A549 (cell line): ENCODE measurements at regions not wholly inside any gene's neighbourhood (a gene's known extent, or its start where the extent isn't known, plus 50 kb on each side); places are given as distances from the start of the nearest gene placed in this dataset.

ENCODE experiments used
- ATAC-seq, 2 experiments: fragments of 200-7000 bp in 1 of 2; fragments of >200 bp in 1 of 2; cut with Nextera tagmentation in 1 of 2; cut with Tn5 transposase in 1 of 2; 3 replicates each; pipeline versions ENCODE4 v1.8.0 to v1.9.1; 2018 to 2020; ENCODE audit warnings: mild to moderate bottlenecking in 1 of 2, moderate library complexity in 1 of 2
- CTCF ChIA-PET: fragments of 300-600 bp; sonication (Branson Sonifier 250); formaldehyde crosslinking; extraction: SDS; loops from one replicate; lab custom pipeline; 2021; ENCODE audit warnings: antibody characterized with exemption, inconsistent platforms; lab: Yijun Ruan, JAX
- POLR2A ChIA-PET: fragments of 350-600 bp; formaldehyde crosslinking; extraction: SDS; loops from one replicate; lab custom pipeline; 2021; ENCODE audit warnings: antibody characterized with exemption, inconsistent platforms; lab: Yijun Ruan, JAX
- DNase-seq, 2 experiments: peaks; one replicate each; pipeline versions ENCODE4 v3.0.0 to v3.0.0-alpha.2; 2011 to 2016; ENCODE audit warnings: low read depth in 1 of 2, low spot score in 1 of 2
- FAIRE-seq: peaks from 2 replicates; lab custom pipeline; 2011; peaks lifted over from hg19 to GRCh38; lab: Jason Lieb, UNC
- H3K27ac ChIP-seq, 2 experiments: fragments of >200 bp; sonication (Bioruptor Twin); formaldehyde crosslinking; 3 replicates each; pipeline ENCODE4 v1.5.1; 2016 to 2017
- H3K4me1 ChIP-seq: fragments of >200 bp; sonication (Bioruptor Twin); formaldehyde crosslinking; 3 replicates; pipeline ENCODE4 v1.6.1; 2016
- H3K4me2 ChIP-seq: fragments of >200 bp; sonication (Bioruptor Twin); formaldehyde crosslinking; 3 replicates; pipeline ENCODE4 v1.6.1; 2016
- H3K4me3 ChIP-seq: fragments of >200 bp; sonication (Bioruptor Twin); formaldehyde crosslinking; 3 replicates; pipeline ENCODE4 v1.5.1; 2016
- H3K9me3 ChIP-seq: fragments of >200 bp; sonication (Bioruptor Twin); formaldehyde crosslinking; 3 replicates; pipeline ENCODE4 v1.6.1; 2016
- CEBPB ChIP-seq, 2 experiments: fragments of >200 bp in 1 of 2; sonication (Bioruptor Twin) in 1 of 2; formaldehyde crosslinking in 1 of 2; IDR thresholded peaks; 2 replicates each; pipeline ENCODE4 v1.6.1; 2012 to 2016
- ESRRA ChIP-seq: fragments of 150-350 bp; IDR thresholded peaks from 2 replicates; pipeline ENCODE4 v1.6.1; 2014; ENCODE audit warnings: mild to moderate bottlenecking, low read length, borderline replicate concordance
- FOSL2 ChIP-seq, 2 experiments: fragments of 450-650 bp in 1 of 2; fragments of >200 bp in 1 of 2; sonication (Bioruptor Twin) in 1 of 2; formaldehyde crosslinking; IDR thresholded peaks; 2 replicates each; pipeline versions ENCODE4 v1.5.0 to v1.6.1; 2016 to 2020; ENCODE audit warnings: mild to moderate bottlenecking in 1 of 2, moderate library complexity in 1 of 2
- FOXS1 ChIP-seq: fragments of 250-450 bp; sonication (Bioruptor Pico); IDR thresholded peaks from 2 replicates; pipeline ENCODE4 v1.5.0; 2020; ENCODE audit warnings: mild to moderate bottlenecking, moderate library complexity
- MAFK ChIP-seq: fragments of 450-650 bp; IDR thresholded peaks from 2 replicates; pipeline ENCODE4 v1.6.1; 2014; ENCODE audit not compliant: partially characterized antibody
- MYC ChIP-seq: IDR thresholded peaks from 2 replicates; pipeline ENCODE4 v1.6.1; 2012; ENCODE audit warnings: mild to moderate bottlenecking, inconsistent platforms, low read length, improper control_type of control experiment, borderline replicate concordance
- RAD21 ChIP-seq, 2 experiments: fragments of >200 bp in 1 of 2; sonication (Bioruptor Twin) in 1 of 2; formaldehyde crosslinking in 1 of 2; IDR thresholded peaks in 1 of 2; conservative IDR thresholded peaks in 1 of 2; 2 replicates in 1 of 2; 3 replicates in 1 of 2; pipeline ENCODE4 v1.6.1; 2012 to 2018; ENCODE audit warnings: inconsistent platforms in 1 of 2
- RCOR1 ChIP-seq: fragments of 150-350 bp; IDR thresholded peaks from 2 replicates; pipeline ENCODE4 v1.6.1; 2014; ENCODE audit warnings: antibody characterized with exemption, low read length, low read depth
- RNF2 ChIP-seq: fragments of 200-600 bp; sonication (generic); IDR thresholded peaks from 2 replicates; pipeline ENCODE4 v1.6.1; 2016; ENCODE audit warnings: low read depth, mild to moderate bottlenecking, antibody characterized with exemption, moderate library complexity, borderline replicate concordance
- SMC3 ChIP-seq: fragments of >200 bp; sonication (Bioruptor Twin); formaldehyde crosslinking; IDR thresholded peaks from 3 replicates; pipeline ENCODE4 v1.6.1; 2018; ENCODE audit warnings: inconsistent platforms
- WGBS: methylation state at CpG from one replicate; pipeline ENCODE4 v1.1.6; 2017; ENCODE audit errors: missing lambda C conversion rate; 5-methylcytosine and 5-hydroxymethylcytosine counted together
- TF ChIP-seq, protein P1 (sequence below): fragments of 150-350 bp; IDR thresholded peaks from 2 replicates; pipeline ENCODE4 v1.6.1; 2014; ENCODE audit warnings: low read depth, mild to moderate bottlenecking, low read length
- TF ChIP-seq, protein P2 (sequence below): fragments of >200 bp; sonication (Bioruptor Twin); formaldehyde crosslinking; IDR thresholded peaks from 2 replicates; pipeline ENCODE4 v1.6.1; 2016
- TF ChIP-seq, protein P3 (sequence below): fragments of 200-600 bp; sonication (generic); IDR thresholded peaks from 2 replicates; pipeline ENCODE4 v1.6.1; 2016; ENCODE audit warnings: antibody characterized with exemption, mild to moderate bottlenecking, moderate library complexity
- TF ChIP-seq, protein P4 (sequence below): fragments of 250-450 bp; sonication (Bioruptor Pico); IDR thresholded peaks from 2 replicates; pipeline ENCODE4 v1.5.0; 2021; ENCODE audit warnings: mild to moderate bottlenecking, moderate library complexity, borderline replicate concordance
- TF ChIP-seq, protein P5 (sequence below): fragments of >200 bp; sonication (Bioruptor Twin); formaldehyde crosslinking; IDR thresholded peaks from 3 replicates; pipeline ENCODE4 v1.6.1; 2016
- TF ChIP-seq, protein P6 (sequence below): fragments of 450-650 bp; IDR thresholded peaks from 2 replicates; pipeline ENCODE4 v1.6.1; 2014; ENCODE audit warnings: antibody characterized with exemption
- TF ChIP-seq, protein P7 (sequence below): IDR thresholded peaks from 2 replicates; pipeline ENCODE4 v1.6.1; 2012
- TF ChIP-seq, protein P8 (sequence below): fragments of 250-450 bp; sonication (Bioruptor Pico); IDR thresholded peaks from 2 replicates; pipeline ENCODE4 v1.5.0; 2020; ENCODE audit warnings: low read depth, mild to moderate bottlenecking, moderate library complexity

DNA sequence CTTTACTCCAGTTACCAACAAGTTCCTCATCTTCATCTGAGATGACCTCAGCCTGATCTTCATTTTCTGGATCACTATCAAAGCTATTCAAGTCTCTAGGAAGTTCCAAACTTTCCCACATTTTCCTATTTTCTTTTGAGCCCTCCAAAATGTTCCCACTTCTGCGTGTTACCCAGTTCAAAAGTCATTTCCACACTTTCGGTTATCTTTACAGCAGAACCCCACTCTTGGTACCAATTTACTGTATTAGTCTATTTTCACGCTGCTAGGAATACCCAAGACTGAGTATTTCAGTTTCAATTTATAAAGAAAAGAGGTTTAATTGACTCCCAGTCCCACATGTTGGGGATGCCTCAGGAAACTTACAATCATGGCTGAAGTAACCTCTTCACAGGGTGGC lies 274.3 kb downstream of the FGF9 start (continued):
- TF ChIP-seq, protein P1, sequence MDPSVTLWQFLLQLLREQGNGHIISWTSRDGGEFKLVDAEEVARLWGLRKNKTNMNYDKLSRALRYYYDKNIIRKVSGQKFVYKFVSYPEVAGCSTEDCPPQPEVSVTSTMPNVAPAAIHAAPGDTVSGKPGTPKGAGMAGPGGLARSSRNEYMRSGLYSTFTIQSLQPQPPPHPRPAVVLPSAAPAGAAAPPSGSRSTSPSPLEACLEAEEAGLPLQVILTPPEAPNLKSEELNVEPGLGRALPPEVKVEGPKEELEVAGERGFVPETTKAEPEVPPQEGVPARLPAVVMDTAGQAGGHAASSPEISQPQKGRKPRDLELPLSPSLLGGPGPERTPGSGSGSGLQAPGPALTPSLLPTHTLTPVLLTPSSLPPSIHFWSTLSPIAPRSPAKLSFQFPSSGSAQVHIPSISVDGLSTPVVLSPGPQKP: no peak

DNA sequence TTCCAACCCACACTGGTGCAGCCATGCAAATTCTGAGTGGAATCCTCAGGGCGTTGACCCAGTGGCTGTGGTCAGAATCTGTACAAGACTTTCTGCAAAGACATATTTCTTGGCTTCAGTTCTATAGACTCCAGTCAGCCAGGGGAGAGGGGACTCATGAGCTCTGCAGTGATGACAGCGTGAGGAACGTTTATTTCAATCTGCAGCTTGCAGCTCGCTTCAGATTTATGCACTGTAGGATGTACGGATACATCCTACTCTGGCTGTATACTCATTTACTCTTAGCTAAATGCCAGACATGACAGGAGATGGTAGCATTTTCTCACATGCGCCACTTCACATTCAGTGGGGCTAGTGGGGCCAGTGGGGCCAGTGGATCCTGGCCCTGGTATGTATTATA lies 276.1 kb downstream of the FGF9 start:
- CTCF ChIA-PET: no interaction called here
- Histone ChIP-seq H3K4me2 (no peak overlapping the region), H3K9me3 (no peaks in the 10 kb centered on the region; the same call in 2 of the 3 replicates), H3K4me3 (no peak overlapping the region), H3K27ac (no peak overlapping the region), H3K4me1 (no peaks in the 10 kb centered on the region)
- ATAC-seq (no peak), FAIRE-seq (no peak), DNase-seq (no peak)
- POLR2A ChIA-PET: no interaction called here
- TF ChIP-seq MYC: no peak
- no peak for TF ChIP-seq RAD21 (conservative IDR thresholded peaks at IDR 0.05 in 1 of 2, IDR thresholded peaks at IDR 0.05 in 1 of 2)
- TF ChIP-seq, protein P1: no peak
- no peak for TF ChIP-seq ESRRA
- TF ChIP-seq, protein P2, sequence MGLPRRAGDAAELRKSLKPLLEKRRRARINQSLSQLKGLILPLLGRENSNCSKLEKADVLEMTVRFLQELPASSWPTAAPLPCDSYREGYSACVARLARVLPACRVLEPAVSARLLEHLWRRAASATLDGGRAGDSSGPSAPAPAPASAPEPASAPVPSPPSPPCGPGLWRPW: no peak
- TF ChIP-seq, protein P3, sequence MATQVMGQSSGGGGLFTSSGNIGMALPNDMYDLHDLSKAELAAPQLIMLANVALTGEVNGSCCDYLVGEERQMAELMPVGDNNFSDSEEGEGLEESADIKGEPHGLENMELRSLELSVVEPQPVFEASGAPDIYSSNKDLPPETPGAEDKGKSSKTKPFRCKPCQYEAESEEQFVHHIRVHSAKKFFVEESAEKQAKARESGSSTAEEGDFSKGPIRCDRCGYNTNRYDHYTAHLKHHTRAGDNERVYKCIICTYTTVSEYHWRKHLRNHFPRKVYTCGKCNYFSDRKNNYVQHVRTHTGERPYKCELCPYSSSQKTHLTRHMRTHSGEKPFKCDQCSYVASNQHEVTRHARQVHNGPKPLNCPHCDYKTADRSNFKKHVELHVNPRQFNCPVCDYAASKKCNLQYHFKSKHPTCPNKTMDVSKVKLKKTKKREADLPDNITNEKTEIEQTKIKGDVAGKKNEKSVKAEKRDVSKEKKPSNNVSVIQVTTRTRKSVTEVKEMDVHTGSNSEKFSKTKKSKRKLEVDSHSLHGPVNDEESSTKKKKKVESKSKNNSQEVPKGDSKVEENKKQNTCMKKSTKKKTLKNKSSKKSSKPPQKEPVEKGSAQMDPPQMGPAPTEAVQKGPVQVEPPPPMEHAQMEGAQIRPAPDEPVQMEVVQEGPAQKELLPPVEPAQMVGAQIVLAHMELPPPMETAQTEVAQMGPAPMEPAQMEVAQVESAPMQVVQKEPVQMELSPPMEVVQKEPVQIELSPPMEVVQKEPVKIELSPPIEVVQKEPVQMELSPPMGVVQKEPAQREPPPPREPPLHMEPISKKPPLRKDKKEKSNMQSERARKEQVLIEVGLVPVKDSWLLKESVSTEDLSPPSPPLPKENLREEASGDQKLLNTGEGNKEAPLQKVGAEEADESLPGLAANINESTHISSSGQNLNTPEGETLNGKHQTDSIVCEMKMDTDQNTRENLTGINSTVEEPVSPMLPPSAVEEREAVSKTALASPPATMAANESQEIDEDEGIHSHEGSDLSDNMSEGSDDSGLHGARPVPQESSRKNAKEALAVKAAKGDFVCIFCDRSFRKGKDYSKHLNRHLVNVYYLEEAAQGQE: no peak
- no peak for TF ChIP-seq FOSL2 (IDR thresholded peaks at IDR 0.05)
- no peak for TF ChIP-seq FOSL2 (CRISPR knock-in tag; IDR thresholded peaks at IDR 0.05)
- no peak for TF ChIP-seq RNF2
- no peak for TF ChIP-seq RCOR1
- TF ChIP-seq MAFK: no peak
- no peak for TF ChIP-seq SMC3
- no peak for TF ChIP-seq FOXS1 (CRISPR knock-in tag)
- TF ChIP-seq, protein P4, sequence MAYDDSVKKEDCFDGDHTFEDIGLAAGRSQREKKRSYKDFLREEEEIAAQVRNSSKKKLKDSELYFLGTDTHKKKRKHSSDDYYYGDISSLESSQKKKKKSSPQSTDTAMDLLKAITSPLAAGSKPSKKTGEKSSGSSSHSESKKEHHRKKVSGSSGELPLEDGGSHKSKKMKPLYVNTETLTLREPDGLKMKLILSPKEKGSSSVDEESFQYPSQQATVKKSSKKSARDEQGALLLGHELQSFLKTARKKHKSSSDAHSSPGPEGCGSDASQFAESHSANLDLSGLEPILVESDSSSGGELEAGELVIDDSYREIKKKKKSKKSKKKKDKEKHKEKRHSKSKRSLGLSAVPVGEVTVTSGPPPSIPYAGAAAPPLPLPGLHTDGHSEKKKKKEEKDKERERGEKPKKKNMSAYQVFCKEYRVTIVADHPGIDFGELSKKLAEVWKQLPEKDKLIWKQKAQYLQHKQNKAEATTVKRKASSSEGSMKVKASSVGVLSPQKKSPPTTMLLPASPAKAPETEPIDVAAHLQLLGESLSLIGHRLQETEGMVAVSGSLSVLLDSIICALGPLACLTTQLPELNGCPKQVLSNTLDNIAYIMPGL (CRISPR knock-in tag): no peak
- WGBS: 26% methylated on average over 5 of the region's 6 CpGs

DNA sequence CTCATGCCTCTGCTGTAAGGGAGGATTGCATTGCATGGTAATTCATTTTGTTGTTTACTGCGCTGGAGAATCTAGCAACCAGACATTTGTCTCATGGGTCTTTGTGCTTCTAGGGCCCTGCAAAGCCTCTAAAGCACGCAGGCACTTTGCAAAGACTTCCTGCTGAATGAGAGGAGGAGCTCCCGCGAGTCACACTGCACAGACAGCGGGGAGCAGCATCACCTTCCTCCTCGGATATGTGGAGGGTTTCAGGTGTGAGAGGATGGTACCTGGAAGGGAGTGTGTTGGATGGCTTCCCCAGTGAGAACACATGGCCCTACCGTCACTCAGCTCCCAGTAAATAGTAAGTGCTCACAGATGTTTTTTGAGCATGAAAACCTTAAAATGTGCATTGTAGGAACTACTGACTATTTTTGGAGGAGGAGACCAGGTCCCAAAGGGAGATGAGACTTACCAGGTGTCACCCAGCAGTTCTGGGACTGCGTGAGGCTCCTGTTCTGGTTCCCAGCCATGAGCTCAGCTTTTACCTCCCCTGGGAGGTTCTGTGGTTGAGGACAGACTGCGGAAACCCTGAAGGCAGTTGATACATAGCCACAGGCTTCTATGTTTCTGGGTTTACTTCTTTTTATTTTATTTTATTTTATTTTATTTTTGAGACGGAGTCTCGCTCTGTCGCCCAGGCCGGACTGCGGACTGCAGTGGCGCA lies 278.0 kb downstream of the FGF9 start:
- FAIRE-seq (no peak), DNase-seq (no peak), ATAC-seq (no peak)
- no peaks in the 10 kb centered on the region; the same call in 2 of the 3 replicates for H3K9me3 ChIP-seq
- no peak overlapping the region for H3K27ac ChIP-seq
- 26% methylated on average over 4 of the region's 15 CpGs for WGBS
- POLR2A ChIA-PET: no interaction called here
- H3K4me1 ChIP-seq: no peaks in the 10 kb centered on the region
- no peak overlapping the region for H3K4me3 ChIP-seq
- CTCF ChIA-PET: no interaction called here
- H3K4me2 ChIP-seq: no peak overlapping the region
- TF ChIP-seq, protein P5, sequence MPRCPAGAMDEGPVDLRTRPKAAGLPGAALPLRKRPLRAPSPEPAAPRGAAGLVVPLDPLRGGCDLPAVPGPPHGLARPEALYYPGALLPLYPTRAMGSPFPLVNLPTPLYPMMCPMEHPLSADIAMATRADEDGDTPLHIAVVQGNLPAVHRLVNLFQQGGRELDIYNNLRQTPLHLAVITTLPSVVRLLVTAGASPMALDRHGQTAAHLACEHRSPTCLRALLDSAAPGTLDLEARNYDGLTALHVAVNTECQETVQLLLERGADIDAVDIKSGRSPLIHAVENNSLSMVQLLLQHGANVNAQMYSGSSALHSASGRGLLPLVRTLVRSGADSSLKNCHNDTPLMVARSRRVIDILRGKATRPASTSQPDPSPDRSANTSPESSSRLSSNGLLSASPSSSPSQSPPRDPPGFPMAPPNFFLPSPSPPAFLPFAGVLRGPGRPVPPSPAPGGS: no peak
- TF ChIP-seq, protein P6, sequence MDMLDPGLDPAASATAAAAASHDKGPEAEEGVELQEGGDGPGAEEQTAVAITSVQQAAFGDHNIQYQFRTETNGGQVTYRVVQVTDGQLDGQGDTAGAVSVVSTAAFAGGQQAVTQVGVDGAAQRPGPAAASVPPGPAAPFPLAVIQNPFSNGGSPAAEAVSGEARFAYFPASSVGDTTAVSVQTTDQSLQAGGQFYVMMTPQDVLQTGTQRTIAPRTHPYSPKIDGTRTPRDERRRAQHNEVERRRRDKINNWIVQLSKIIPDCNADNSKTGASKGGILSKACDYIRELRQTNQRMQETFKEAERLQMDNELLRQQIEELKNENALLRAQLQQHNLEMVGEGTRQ: no peak
- TF ChIP-seq, protein P1: no peak
- TF ChIP-seq, protein P2: no peak
- TF ChIP-seq, protein P7, sequence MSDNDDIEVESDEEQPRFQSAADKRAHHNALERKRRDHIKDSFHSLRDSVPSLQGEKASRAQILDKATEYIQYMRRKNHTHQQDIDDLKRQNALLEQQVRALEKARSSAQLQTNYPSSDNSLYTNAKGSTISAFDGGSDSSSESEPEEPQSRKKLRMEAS: no peak
- TF ChIP-seq, protein P8, sequence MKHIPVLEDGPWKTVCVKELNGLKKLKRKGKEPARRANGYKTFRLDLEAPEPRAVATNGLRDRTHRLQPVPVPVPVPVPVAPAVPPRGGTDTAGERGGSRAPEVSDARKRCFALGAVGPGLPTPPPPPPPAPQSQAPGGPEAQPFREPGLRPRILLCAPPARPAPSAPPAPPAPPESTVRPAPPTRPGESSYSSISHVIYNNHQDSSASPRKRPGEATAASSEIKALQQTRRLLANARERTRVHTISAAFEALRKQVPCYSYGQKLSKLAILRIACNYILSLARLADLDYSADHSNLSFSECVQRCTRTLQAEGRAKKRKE (CRISPR knock-in tag): no peak
- TF ChIP-seq CEBPB (IDR thresholded peaks at IDR 0.05): no peak
